K562 (cell line): ENCODE measurements at regions not wholly inside any gene's neighbourhood (a gene's known extent, or its start where the extent isn't known, plus 50 kb on each side); places are given as distances from the start of the nearest gene placed in this dataset.

ENCODE experiments used
- CXXC5 ChIP-seq: fragments of 250-450 bp; sonication (Bioruptor Pico); IDR thresholded peaks from 2 replicates; pipeline ENCODE4 v1.8.0; 2022; ENCODE audit warnings: inconsistent platforms, mild to moderate bottlenecking, moderate library complexity
- PHF8 ChIP-seq: fragments of 200-600 bp; sonication (generic); IDR thresholded peaks from 2 replicates; pipeline ENCODE4 v1.6.1; 2012; ENCODE audit warnings: mixed run types, mild to moderate bottlenecking, inconsistent platforms, low read length, moderate library complexity, borderline replicate concordance
- ZNF263 ChIP-seq: sonication (generic); formaldehyde crosslinking; IDR thresholded peaks from 2 replicates; pipeline ENCODE4 v1.8.0; 2022; ENCODE audit warnings: mild to moderate bottlenecking, missing genetic modification reagents, borderline replicate concordance
- TF ChIP-seq, protein P1 (sequence below): sonication (generic); formaldehyde crosslinking; IDR thresholded peaks from 2 replicates; pipeline ENCODE4 v1.5.0; 2020; ENCODE audit warnings: missing genetic modification reagents
- TF ChIP-seq, protein P2 (sequence below): fragments of 250-450 bp; sonication (Bioruptor Pico); IDR thresholded peaks from 2 replicates; pipeline ENCODE4 v1.8.0; 2022; ENCODE audit warnings: inconsistent platforms, mild to moderate bottlenecking, moderate library complexity, borderline replicate concordance
- TF ChIP-seq, protein P3 (sequence below): fragments of 450-650 bp; formaldehyde crosslinking; conservative IDR thresholded peaks from 2 replicates; pipeline ENCODE4 v1.4.0; 2022; ENCODE audit warnings: mild to moderate bottlenecking, missing genetic modification characterization

DNA sequence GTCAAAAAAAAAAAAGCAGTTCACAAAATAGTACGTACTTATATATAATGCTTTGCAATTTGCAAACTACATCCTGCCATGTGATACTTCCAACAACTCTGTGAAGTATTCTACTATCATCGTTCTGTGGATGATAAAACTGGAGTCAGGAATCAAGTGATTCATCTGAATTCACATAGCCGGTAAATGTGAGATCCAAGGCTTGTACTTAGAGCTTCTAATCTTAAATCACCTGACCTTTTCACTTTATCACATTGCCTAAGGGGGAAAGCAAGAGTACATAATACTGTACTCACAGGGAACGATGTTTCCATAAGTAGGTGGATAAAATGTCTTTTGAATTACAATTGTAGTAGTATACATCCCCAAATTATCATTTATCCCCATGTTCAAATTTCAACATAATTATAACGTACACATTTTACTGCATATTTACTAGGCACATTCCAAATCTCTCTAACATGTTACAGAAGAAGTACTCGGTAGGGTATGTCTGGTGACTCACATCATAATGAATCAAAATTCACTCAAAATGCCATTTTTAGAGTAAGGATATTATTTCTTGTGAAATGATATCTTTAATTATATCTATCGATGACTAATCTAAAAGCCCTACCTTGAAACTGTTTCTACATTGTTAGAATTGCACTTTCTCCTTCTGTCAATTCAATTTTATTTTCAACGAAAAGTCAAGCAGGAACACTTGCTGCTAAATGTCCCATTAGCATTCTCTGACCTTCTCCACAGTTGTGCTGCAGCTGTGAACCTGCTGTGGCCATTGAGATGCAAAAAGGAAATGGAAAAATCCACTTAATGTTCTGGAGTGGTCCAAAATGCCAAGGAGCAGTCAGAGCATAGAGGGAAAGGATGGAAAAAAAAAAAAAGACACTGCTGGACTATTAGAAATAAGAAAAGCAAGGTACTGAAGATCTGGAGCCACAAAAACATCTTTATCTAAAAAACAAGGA lies 78.9 kb downstream of the OR2K2 start:
- TF ChIP-seq, protein P1, sequence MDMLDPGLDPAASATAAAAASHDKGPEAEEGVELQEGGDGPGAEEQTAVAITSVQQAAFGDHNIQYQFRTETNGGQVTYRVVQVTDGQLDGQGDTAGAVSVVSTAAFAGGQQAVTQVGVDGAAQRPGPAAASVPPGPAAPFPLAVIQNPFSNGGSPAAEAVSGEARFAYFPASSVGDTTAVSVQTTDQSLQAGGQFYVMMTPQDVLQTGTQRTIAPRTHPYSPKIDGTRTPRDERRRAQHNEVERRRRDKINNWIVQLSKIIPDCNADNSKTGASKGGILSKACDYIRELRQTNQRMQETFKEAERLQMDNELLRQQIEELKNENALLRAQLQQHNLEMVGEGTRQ (CRISPR knock-in tag) = no peak
- TF ChIP-seq, protein P2, sequence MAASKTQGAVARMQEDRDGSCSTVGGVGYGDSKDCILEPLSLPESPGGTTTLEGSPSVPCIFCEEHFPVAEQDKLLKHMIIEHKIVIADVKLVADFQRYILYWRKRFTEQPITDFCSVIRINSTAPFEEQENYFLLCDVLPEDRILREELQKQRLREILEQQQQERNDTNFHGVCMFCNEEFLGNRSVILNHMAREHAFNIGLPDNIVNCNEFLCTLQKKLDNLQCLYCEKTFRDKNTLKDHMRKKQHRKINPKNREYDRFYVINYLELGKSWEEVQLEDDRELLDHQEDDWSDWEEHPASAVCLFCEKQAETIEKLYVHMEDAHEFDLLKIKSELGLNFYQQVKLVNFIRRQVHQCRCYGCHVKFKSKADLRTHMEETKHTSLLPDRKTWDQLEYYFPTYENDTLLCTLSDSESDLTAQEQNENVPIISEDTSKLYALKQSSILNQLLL = no peak
- no peak for TF ChIP-seq CXXC5 (CRISPR knock-in tag)
- TF ChIP-seq ZNF263 = no peak
- TF ChIP-seq, protein P3, sequence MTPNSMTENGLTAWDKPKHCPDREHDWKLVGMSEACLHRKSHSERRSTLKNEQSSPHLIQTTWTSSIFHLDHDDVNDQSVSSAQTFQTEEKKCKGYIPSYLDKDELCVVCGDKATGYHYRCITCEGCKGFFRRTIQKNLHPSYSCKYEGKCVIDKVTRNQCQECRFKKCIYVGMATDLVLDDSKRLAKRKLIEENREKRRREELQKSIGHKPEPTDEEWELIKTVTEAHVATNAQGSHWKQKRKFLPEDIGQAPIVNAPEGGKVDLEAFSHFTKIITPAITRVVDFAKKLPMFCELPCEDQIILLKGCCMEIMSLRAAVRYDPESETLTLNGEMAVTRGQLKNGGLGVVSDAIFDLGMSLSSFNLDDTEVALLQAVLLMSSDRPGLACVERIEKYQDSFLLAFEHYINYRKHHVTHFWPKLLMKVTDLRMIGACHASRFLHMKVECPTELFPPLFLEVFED (CRISPR knock-in tag) = no peak
- no peak for TF ChIP-seq PHF8
